ENCODE measurements at regions not wholly inside any gene's neighbourhood (a gene's known extent, or its start where the extent isn't known, plus 50 kb on each side); places are given as distances from the start of the nearest gene placed in this dataset.

DNA sequence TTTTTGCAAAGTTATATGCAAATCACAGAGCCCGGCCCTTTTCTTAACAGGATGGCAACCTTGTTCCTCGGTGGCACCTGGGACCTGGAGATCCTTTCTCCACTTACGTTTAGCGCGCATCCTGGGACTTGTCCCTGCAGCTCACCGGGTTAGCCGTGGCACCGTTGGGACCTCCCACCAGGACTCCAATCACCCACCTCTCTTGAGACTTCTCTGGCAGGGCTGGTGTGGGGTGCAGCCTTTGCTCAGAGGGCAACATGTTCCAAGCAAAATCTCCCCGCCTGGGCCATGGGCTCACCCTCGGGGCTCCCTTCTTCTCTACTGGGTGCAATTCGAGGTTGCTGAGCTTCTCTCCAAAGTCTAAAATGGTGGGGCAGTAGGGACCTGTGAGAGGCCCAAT is 211.9 kb upstream of the UMPS start:
- TF ChIP-seq, protein P1, sequence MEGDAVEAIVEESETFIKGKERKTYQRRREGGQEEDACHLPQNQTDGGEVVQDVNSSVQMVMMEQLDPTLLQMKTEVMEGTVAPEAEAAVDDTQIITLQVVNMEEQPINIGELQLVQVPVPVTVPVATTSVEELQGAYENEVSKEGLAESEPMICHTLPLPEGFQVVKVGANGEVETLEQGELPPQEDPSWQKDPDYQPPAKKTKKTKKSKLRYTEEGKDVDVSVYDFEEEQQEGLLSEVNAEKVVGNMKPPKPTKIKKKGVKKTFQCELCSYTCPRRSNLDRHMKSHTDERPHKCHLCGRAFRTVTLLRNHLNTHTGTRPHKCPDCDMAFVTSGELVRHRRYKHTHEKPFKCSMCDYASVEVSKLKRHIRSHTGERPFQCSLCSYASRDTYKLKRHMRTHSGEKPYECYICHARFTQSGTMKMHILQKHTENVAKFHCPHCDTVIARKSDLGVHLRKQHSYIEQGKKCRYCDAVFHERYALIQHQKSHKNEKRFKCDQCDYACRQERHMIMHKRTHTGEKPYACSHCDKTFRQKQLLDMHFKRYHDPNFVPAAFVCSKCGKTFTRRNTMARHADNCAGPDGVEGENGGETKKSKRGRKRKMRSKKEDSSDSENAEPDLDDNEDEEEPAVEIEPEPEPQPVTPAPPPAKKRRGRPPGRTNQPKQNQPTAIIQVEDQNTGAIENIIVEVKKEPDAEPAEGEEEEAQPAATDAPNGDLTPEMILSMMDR (IDR thresholded peaks at IDR 0.05; ENCODE audit: low read depth, low read length, poor library complexity, severe bottlenecking), result no peak
- no peak for TF ChIP-seq EZH2phosphoT487 (IDR thresholded peaks at IDR 0.05; ENCODE audit: borderline replicate concordance, low read length)

Measured in DOHH2 (cell line).